ENCODE measurements at regions not wholly inside any gene's neighbourhood (a gene's known extent, or its start where the extent isn't known, plus 50 kb on each side); places are given as distances from the start of the nearest gene placed in this dataset.

- TF ChIP-seq GATA3 (IDR thresholded peaks at IDR 0.05; ENCODE audit: low read depth, low read length) = no peak
Measured at GRCh38 chr11:70016666-70017367, 61.3 kb upstream of the ANO1 start.

- TF ChIP-seq GATA3 (IDR thresholded peaks at IDR 0.05; ENCODE audit: low read depth, low read length) (no peak), GATA2 (IDR thresholded peaks at IDR 0.05; ENCODE audit: low read depth, low read length) (no peak)
Measured at GRCh38 chr11:70018816-70019215, 59.3 kb upstream of the ANO1 start.

- no peak for TF ChIP-seq GATA2 (IDR thresholded peaks at IDR 0.05; ENCODE audit: low read depth, low read length)
- TF ChIP-seq GATA3 (IDR thresholded peaks at IDR 0.05; ENCODE audit: low read depth, low read length) = no peak
Measured at GRCh38 chr11:70019576-70020011, 58.5 kb upstream of the ANO1 start.

DNA sequence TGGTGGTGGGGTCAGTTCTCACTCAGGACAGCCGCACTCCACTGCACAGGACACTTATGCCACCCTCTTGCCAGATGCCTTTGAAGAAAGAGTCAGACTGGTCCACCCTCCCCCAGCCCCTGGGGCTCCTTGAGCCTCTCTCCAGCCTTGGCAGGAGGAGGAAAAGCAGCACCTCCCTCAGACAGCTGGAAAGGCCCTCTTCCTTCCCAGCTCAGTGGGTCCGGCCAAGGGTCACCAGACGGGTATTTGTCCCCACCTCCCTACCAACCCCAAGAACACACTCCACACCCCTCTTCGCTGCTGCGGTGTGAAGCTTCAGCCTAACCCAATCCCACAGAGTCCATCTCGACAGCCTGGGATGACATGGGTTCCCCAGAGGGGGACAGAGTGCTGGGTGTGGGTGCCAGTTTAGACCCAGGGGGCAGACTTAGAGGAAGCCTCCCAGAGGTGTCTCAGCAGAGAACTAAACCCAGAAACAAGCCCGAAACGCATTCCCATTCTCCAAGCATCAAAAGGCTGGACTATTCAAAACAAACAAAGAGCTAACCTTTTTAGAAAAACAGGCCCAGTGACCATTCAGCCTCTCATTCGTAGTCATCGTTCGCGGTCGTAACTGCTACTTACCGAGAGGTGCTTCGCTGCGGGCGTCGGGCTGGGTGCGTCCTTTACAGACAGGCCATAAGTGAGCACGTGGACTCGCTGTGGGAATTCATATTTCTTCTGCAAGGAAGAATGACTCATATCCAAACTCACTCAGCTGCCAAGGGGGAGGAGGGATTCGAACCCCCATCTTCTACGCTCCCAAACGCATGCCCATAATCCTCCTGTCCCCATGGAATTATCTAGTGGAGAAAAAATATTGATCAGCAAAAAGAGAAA, 57.5 kb upstream of the ANO1 start:
- TF ChIP-seq GATA3 (IDR thresholded peaks at IDR 0.05; ENCODE audit: low read depth, low read length) = no peak
- no peak for TF ChIP-seq GATA2 (IDR thresholded peaks at IDR 0.05; ENCODE audit: low read depth, low read length)

DNA sequence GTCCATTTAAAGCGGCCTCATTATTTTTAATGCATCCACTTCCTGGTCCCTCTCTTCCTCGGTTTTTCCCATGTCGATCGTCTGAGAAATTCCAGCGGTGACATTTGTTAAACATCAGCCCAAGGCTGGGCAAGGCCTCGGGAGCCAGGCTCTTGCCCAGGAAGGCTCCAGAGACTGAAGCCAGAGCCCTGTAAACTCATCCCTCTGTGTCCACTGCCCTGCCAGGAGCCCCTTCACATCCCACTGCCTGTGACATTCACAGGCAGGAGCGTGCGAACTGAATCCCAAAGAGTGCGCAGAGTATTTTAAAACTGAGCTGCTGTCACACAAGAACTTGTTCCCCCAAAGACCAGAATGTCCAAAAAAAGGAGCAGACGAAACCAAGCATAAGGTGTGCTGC, 56.5 kb upstream of the ANO1 start:
- TF ChIP-seq GATA2 (IDR thresholded peaks at IDR 0.05; ENCODE audit: low read depth, low read length) (no peak), GATA3 (IDR thresholded peaks at IDR 0.05; ENCODE audit: low read depth, low read length) (no peak)

DNA sequence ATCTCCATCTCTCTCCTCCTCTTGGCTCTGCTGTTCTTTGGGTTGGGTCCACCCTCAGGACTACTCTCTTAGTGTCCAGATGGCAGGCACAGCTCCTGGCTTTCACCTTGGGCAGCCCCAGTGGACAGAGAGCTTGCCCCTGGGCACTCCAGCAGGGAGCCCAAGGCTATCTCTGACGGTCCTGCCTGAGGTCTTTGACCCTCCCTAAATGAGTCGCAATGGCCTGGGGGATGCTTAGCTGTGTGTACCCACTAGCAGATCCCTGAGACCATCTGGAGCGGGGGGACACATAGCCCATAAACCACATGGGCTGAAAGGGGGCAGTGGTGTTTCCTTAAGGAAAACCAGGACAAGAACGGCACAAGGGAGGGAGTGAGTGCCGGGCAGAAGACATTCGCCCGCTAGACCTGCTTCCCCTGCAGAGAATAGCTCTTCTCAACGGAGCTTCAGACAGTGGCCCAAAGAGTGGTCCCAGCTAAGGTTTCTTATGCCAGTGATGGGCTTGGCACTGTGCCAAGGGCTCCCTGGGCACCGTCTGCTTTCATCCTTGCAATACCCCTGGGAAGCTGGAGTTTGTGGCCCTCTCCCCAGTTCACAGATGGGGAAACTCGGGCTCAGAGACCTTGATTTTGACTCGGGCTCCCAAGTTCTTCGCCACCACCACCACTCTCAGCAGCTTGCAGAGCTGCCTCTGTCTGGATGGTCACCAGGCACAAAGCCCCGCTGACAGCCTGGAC, 53.9 kb upstream of the ANO1 start:
- no peak for TF ChIP-seq GATA2 (IDR thresholded peaks at IDR 0.05; ENCODE audit: low read depth, low read length)
- no peak for TF ChIP-seq GATA3 (IDR thresholded peaks at IDR 0.05; ENCODE audit: low read depth, low read length)

GRCh38 chr11:70024773-70025045, 53.4 kb upstream of the ANO1 start:
- TF ChIP-seq GATA2 (IDR thresholded peaks at IDR 0.05; ENCODE audit: low read depth, low read length) = no peak
- TF ChIP-seq GATA3 (IDR thresholded peaks at IDR 0.05; ENCODE audit: low read depth, low read length) = no peak

DNA sequence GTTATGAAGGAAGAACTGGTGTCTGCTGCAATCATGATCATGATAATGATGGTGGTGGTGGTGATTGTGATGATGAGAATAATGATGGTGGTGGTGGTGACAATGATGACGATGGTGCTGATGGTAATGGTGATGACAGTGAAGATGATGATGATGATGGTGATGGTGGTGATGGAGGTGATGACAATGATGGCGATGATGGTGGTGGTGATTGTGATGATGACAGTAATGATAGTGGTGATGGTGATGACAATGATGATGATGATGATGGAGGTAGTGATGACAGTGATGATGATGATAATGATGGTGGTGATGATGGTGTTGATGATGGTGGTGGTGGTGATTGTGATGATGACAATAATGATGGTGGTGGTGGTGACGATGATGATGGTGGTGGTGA, 52.8 kb upstream of the ANO1 start:
- no peak for TF ChIP-seq GATA2 (IDR thresholded peaks at IDR 0.05; ENCODE audit: low read depth, low read length)
- TF ChIP-seq GATA3 (IDR thresholded peaks at IDR 0.05; ENCODE audit: low read depth, low read length) = no peak

GRCh38 chr11:70026012-70026411, 52.1 kb upstream of the ANO1 start:
- TF ChIP-seq GATA2 (IDR thresholded peaks at IDR 0.05; ENCODE audit: low read depth, low read length) (no peak), GATA3 (IDR thresholded peaks at IDR 0.05; ENCODE audit: low read depth, low read length) (no peak)

DNA sequence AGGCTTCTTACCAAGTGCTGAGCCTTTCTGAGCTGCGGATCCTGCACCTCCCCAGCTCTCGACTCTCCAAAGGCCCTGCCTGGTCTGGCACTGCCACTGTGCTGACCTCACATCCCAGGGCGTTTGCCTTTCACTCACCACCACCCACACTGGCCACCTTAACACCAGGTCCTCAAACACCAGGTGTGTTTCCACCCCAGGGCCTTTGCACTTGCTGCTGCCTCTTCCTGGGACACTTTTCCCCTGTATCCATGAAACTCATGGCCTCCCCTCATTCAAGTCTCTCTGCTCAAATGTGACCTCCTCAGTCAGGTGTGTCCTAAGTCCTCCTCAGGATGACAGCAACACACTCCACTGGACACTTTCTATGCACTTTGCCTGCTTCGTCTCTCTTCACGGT, 51.4 kb upstream of the ANO1 start:
- TF ChIP-seq GATA3 (IDR thresholded peaks at IDR 0.05; ENCODE audit: low read depth, low read length) (no peak), GATA2 (IDR thresholded peaks at IDR 0.05; ENCODE audit: low read depth, low read length) (no peak)

- no peak for TF ChIP-seq GATA2 (IDR thresholded peaks at IDR 0.05; ENCODE audit: low read depth, low read length)
- TF ChIP-seq GATA3 (IDR thresholded peaks at IDR 0.05; ENCODE audit: low read depth, low read length) = no peak
Measured at GRCh38 chr11:70027451-70027850, 50.7 kb upstream of the ANO1 start.

- TF ChIP-seq GATA2 (IDR thresholded peaks at IDR 0.05; ENCODE audit: low read depth, low read length) (no peak), GATA3 (IDR thresholded peaks at IDR 0.05; ENCODE audit: low read depth, low read length) (no peak)
Measured at GRCh38 chr11:70028147-70028855, 49.8 kb upstream of the ANO1 start.
